ENCODE measurements at regions not wholly inside any gene's neighbourhood (a gene's known extent, or its start where the extent isn't known, plus 50 kb on each side); places are given as distances from the start of the nearest gene placed in this dataset.
A peak's percentile ranks its signal among the peaks of the same experiment; 100 is the strongest.

DNA sequence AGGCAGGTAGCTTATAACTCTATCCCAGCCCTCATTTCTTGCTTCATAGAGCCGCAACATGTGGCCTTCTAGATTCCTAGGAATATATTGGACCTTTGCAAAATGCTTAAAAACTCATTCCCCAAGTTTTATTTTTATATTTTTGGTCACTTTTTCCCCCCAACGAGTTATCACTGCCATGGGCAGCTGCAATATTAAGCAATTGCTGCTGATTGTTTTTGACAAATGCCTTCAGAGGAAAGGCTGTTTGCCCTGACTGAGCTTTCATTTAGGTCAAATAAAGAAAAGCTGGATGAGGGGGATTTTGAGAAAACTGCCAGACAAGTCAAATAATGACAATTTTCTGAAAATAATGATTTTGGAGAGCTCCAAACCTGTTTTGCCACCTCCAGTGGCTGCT is 976.9 kb upstream of the MBL2 start:
- DNase-seq: no peak

DNA sequence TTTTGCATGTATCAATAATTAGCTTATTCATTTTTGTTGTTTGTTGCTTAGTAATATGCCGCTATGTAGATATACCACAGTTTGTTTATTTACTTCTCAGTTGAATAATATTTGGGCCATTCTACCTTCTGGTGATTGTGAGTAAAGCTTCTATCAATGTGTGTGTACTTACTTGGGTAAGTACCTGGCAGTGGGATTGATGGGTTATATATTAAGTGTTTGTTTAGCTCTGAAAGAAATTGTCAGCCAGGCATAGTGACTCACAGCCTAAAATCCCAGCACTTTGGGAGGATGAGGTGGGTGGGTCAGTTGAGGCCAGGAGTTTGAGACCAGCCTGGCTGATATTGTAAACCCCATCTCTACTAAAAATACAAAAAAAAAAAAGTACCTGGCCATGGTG is 975.7 kb upstream of the MBL2 start:
- DNase-seq: no peak

DNA sequence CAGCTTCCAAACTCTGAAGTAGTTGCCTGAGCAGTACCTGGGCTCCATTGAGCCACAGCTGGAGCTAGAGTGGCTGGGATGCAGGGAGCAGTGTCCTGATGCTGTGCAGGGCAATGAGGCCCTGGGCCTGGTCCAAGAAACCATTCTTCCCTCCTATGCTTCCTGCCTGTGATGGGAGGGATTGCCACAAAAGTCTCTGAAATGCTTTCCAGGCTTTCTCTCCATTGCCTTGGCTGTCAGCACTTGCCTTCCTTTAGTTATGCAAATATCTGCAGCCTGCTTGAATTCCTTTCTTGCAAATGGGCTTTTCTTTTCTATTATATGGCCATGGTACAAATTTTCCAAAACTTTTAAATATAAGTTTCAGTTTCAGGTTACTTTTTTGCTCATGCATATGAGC is 972.2 kb upstream of the MBL2 start:
- no peak for DNase-seq

DNA sequence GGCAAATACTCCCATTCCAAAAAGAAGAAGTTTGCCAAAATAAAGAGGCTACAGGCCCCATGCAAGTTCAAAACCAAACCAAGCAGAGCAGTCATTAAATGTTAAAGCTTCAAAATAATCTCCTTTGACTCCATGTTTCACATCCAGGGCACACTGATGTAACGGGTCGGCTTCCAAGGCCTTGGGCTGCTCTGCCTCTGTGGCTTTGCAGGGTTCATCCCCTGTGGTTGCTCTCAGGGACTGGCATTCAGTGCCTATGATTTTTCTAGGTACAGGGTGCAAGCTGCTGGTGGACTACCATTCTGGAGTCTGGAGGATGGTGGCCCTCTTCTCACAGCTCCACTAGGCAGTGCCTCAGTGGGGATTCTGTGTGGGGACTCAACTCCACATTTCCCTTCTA is 971.6 kb upstream of the MBL2 start:
- no peak for DNase-seq

DNA sequence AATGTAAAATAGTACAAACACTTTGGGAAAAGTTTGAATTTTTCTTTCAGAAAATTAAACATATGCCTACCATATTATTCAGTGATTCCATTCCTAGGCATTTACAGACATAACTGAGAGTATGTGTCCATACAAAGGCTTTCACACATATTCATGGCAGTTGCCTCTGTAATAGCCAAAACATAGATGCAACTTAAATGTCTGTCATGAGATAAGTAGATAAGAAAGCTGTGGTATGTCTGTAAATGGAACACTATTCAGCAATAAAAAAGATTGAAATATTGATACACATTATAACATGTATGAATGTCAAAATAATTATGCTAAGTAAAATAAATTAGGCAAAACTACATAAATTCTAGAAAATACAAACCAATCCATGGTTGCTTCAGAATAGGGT is 964.5 kb upstream of the MBL2 start:
- no peak for DNase-seq

DNA sequence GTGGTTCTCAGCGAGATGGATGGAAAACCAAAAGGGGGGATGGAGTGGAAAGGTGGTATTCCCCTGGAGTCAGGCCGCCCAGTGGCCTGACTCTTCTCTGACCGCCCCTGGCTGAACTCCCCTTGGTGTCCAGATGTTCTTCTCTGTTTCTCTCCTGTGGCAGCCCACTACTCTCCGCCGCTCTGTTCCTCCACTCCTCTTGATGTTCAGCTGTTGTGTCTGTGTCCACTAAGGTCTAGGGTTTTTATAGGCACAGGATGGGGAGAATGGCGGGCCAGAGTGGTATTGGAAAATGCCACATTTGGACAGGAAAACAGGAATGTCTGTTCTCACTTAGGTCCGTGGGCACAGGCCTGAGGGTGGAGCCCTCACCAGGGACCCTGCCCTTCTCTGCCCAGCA is 954.3 kb upstream of the MBL2 start:
- no peak for DNase-seq

DNA sequence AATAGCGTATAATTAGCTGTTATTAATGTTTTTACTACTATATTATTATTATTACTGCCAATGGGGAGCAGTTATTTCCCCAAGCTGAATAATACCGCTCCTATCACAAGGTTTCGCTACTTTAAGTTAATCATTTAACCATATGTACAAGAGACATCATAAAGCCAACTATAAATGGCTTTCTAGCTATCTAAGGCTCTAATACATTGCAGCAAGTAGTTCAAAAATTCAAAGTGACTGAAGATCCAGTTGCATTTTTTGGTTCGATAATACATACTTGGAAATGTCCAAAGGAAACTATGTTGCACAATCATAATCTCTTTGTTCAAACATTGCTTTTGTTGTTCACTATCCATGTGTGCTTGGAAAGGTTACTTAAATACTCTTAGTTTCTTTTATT is 952.0 kb upstream of the MBL2 start:
- DNase-seq: no peak

DNA sequence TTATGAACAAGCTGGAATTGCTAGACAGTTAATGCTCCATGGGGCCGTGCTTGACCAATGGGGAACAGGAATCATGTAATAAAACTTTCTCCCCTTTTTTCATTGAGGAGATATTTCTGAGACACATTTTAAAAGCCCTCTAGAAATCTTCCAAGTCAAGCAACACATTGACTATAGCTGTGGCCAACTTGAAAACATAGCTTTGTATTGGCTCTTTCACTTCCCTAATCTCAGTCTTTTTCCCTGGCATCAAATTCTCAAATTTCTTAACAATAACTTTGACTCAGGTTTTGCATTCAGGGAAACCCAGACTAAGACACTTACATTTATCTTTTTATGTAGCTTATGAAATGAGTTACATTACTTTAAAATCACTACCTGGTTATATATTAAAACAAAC is 947.1 kb upstream of the MBL2 start:
- no peak for DNase-seq

DNA sequence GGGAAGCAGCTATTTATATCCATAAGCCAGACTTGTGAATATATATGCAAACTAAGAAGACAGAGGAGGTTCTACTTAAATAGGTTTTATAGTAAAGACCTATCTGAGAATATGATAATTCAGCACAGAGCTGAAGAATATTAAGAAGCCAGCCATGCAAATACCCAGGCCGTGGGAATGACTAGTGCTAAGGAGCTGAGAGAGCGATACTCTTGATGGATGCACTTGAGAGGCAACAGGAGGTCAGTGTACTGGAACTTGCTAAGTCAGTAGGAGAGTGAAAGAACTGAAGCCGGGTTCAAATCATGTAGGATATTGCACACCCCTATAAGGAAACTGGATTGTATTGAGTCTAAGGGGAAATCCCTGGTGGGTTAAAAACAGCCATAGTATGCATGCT is 943.6 kb upstream of the MBL2 start:
- DNase-seq: no peak

DNA sequence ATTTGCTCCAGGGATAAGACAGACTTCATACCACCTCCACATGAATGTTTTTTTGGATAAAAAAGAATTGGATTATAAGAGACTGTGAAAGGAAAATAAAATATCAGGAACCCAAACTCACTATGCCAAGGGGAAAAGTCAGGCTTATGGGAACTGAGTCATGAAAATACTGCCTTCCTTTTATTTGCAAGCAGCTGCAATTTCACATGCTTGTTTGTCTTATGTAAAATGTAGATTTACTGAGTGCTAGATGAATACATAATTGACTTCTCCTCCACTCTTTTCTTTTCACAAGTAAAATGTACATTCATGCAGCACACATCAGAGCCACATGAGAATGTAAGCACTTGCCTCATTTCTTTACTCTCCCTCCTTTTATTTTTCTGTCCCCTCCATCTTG is 940.8 kb upstream of the MBL2 start:
- DNase-seq: no peak

DNA sequence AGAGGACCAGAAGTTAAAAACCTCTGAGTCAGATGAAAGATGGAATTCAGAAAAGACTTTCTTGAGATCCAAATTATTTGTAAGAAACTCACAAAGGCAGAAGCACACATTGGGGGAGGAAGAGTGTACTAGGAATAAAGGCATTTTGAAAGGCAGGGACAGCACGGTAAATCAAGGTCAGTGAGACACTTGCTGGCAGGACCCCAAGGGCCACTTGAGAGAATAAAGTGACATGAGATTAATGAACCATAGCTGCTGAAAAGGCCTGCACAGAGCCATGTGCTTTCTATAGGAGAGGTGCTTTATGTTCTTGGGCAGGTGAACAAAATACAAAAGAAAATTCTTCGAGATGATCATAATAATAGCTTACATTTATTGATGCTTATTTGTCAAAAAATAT is 929.9 kb upstream of the MBL2 start:
- DNase-seq: no peak

DNA sequence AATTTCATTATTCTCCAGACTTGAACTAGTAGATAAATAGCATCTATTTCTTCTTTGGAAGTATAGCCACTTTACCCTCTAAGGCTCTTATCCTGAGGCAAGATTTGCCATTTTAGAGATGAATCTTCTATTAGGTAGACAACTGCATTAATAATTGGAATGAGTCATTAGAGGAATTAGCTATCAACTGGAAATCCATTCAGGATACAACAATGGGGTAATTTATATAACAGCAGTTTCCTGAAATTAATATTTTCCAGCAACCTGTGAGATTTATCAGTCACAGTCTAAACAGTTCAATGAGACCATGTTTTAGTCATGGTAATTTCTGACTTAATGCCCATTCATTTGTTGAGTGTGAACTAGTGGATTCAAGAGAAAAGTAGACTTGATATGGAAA is 928.6 kb upstream of the MBL2 start:
- DNase-seq: no peak

DNA sequence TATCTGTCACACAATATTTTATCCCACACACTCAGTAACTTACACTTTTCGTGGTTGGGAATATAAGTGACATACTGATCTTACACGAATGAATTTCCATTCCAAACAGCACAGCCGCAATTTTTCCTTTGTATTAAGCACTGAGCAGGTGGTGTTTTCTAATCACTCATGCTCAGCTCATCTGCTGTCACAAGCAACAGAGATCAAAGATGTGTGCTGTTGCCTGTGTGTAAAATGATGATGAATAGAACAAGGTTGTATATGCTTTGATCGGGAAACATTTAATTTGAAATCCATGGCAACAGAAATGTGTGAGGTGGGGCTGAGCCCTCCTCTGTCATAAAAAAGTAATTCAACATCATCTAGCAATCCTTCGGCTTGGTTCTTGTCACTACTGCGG is 927.7 kb upstream of the MBL2 start:
- no peak for DNase-seq

DNA sequence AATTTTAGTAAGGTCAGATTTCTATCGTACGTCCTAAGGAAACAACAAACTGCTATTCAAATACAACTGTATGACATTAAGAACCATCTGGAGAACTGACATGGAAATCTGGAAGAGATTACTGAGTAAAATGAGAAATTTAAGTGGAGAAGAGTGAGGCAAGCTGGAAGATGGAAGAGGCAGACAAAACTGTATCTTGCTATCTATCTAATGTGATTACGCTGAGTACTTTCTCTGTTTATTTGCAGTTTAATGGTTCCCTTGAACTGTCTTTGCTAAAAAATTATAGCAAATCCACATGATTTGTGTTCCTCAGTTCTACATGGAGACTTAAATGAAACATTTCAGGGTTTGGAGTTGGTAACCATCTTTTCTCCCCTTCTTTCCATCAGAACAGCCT is 927.1 kb upstream of the MBL2 start:
- no peak for DNase-seq

DNA sequence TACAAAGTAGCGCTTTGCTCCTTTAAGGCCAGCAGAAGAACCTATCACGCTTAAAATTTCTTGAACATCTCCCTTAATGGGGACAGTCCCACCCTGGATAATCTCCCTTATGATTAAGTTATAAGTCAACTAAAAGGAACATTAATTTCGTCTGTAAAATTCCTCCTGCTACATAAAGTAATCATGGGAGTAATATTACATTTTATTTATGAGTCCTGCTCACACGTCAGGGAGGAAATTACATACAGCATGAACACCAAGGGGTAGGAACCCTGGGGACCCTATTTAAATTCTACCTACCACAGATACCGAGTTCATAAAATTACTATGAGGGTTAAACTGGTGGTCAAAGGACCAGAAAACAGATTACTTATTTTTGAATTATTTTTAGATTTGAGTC is 926.6 kb upstream of the MBL2 start:
- DNase-seq: no peak

DNA sequence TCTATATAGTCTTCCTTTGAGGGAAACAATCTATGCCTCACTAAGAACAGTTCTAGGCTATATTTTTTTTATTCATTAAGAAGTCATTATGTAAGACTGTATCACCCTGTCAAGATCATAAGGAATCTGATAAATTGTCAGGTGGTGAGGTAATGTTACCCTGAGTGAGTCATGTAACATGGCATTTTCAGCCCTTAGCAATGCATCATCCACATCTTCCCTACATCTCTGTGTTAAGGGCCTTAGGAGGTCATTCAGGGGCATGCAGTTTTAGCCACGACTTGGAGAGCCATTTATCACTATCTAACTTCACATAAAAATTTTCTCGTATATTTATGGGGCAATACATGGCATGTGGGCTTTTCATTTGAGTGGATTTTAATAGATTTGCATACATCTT is 924.5 kb upstream of the MBL2 start:
- no peak for DNase-seq

DNA sequence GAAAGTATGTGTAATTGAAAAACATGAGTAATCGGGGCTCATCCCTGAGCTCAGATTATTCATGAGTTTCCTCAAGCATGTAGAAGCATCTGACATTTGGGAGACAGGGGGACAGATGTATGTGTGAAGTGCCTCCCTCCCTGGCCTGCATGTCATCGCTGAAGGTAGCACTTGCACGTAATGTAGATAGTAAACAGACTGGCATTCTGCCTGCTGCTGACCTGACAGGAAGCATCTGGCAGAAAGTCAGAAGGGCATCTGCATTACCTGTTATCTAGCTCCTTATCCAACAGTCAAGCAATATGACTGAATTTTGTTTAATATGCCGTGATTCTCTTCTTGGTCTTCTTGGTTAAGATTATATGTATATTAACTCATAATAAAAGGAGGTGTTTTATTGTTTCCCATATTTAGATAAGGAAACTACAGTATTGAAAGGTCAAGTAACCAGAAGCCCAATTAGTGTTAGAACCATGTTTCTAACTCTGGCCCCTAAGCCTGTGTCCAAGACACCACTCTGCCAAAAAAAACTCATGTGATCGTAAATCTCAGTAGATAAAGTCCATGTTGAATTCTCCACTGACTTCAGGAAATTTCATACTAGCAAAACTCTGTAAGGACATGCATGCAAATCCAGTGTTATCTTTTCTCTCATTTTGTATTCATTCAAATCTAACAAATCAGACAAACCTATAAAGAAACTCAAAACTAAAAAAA is 918.1 kb upstream of the MBL2 start:
- DNase-seq: no peak

DNA sequence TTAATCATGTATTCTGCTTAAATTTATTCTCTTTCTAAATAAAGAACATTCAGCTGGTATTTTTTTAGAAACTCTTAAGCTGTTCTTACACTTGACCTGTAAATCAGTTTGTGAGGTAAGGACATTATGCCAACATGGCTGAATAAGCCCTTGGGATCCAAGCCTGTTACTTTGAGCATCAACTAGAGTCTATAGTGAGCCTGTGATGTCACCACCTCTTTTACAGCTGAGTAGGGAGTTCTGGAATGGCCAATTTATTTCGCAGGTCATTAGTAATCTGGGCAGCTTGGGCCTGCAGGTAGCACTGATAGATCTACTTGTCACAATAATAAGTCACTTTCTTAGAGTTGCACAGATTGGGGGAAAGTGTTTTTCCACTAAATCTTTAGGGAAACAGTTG is 915.2 kb upstream of the MBL2 start:
- no peak for DNase-seq

DNA sequence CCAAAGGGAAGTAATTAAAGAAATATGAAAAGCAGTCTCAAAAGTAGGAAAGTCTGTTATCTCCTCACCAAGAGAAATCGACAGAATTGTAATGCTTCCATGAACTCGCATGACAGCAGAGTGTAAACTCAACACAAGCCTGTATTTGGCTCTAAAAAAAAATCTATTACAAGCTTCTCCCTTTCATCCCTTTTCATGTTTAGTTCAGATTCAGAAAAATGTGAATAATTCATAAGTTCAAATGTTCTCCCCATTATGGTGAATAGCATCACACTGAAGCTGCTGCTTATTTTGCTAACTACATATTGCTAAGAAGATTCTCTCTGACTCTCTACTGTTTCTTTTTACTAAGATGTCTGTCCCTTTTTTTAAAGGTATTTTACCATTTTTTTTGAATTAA is 910.3 kb upstream of the MBL2 start:
- no peak for DNase-seq

DNA sequence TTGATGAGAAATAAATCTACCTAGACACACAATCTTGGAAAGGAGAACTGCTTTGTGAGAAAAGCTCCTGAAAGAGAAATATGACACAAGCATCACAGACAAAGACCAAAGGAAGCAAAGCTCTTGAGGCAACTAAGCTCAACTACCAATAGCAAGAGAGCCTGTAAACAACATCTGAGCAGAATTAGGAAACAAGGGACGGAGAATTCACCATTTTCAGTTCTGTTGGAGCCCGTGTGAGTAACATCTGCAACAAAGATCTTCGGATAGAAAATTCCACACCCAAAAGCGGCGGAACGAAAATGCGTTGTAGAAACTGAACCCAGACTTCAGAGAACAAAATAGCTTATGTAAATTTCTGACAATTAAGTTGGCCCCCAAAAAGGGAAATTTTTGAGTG is 909.9 kb upstream of the MBL2 start:
- no peak for DNase-seq

DNA sequence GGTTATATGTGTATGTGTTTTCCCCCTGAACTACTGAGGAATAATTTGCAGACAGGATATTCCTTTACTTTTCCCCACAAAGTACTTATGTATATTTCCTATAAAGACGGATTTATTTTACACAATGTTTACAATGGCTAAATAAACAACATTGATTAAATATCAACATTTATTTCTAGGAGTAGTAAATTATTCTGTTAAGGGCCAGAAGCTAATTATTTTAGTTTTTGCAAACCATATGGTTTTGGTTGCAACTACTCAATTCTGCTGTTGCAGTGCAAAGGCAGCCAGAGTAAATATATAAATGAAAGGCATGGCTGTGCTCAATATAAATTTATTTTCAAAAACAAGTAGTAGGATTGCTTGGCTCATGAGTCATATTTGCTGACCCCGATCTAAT is 907.1 kb upstream of the MBL2 start:
- DNase-seq: no peak

DNA sequence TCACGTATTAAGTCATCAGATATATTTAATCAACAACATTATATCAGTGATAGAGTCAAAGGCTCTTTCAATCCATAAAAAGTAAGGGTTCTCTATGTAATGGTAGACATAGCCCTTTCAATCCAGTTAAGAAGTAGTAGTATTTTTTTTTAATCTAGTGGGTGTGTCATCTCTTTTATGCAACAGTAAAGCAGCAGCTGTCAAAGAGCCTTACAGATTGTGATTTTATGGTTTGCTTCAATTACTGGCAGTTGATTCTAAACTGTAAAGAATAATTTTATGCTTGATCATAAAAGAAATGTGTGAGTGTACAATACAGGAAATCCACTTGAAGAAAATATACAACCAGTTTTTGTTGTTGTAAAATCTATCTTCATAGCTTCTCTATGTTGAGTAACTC is 902.6 kb upstream of the MBL2 start:
- DNase-seq: no peak

DNA sequence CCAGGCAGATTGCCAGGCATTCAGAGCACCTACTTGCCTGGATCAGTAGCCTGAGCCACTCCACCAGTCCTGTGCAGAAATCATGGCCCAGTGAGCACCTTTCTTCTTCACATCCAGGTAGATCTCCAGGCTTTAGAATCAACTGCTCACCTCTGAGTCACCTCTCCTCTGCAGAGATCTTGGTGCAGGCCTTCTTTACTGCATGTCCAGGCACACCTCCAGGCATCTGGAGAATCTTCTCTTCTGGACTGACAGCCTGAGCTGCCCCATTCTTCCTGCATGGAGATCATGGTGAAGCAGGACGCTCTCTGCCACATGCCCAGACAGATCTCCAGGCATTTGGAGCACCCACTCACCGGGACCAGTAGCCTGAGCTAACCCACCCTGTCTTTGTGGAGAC is 894.5 kb upstream of the MBL2 start:
- DNase-seq: no peak

DNA sequence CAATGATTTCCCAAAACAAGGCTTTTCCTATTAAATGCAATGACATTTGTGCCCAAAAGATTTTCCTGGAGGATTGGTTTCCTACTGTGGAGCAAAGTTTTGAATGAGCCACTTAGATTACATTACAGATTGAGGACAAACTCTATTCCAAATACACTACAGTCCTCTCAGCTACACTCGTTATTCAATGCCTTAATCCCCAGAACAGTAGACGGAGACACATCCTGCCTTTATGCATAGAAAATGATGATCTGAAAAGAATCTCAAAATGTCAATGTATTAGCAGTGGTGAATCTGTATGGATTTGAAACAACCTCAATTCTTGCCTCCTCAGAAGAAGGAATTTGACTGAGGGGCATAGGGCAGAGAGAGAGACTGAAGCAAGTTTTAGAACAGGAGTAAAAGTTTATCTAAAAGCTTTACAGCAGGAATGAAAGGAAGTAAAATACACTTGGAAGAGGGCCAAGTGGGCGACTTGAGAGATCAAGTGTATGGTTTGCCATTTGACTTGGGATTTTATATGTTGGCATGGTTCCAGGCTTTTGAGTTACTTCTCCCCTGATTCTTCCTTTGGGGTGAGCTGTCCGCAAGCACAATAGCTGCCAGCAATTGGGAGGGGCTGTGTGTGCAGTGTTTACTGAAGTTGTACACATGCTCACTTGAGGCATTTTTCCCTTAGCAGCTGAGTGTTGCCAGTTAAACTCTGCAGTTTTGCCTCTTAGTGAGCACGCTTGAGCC is 891.9 kb upstream of the MBL2 start:
- DNase-seq: peak in 1 of 56 donors; percentile 25

Measured in amygdala (tissue), 56 donors.